GF-D8 (cell line): ENCODE measurements at regions not wholly inside any gene's neighbourhood (a gene's known extent, or its start where the extent isn't known, plus 50 kb on each side); places are given as distances from the start of the nearest gene placed in this dataset.

Experiments used
- DNase-seq: peaks from one replicate; lab custom pipeline; 2025; lab: John Stamatoyannopoulos, UW

DNA sequence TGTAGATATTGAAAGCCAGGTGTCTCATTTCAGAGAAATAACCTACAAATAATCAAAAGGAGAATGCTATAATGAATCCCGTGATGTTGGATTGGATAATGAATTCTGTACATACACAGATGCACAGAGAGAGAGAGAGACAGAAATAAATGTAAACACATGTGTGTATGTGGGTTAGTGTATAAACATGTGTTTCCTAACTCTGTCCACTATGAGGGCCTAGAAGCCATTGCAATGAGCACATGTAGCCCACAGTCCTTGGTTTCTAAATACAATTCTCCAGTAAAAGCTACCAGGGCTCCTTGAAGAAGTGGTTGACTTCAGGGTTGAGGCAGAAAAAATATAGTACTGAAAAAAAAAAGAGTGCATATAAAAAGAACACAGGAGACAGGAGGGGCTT lies 109.5 kb downstream of the INHBB start:
- DNase-seq = no peak

DNA sequence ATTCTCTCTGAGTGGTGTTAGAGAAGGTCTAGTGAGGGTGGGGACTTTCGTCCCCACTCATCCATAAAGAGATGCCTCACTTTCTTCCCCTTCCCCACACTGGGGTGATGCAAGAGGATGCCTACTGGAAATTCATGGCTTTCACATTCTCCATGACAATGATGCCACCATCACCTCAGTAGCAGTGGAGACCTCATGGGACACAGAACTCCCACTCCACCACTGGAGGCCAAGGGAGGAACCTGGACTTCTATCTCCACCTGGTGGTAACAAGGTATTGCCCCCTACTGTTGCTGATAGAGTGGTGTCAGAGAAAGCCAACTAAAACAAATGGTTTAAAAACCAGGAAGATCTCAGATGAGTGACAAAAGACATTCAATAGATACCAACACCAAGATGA lies 110.9 kb downstream of the INHBB start:
- DNase-seq = no peak

DNA sequence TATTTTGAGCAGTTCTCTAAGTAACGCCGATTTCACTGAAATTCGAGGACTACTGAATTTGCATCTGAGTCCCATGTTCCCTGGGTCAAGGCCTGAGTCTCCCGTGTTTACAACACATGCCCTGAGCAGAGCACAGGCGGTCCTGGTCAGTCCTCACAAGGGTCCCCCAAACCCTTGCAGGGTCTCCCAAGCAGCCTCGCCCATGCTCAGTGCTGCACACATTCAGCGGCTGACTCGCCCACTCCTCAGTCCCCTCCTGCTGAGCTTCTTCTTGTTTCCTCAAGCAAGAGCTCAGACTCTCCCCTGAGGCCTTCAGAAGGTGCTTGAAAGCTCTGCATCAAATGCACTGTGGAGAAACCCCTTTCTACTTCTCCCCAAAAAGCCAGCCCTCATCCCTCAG lies 114.6 kb downstream of the INHBB start:
- DNase-seq = no peak

DNA sequence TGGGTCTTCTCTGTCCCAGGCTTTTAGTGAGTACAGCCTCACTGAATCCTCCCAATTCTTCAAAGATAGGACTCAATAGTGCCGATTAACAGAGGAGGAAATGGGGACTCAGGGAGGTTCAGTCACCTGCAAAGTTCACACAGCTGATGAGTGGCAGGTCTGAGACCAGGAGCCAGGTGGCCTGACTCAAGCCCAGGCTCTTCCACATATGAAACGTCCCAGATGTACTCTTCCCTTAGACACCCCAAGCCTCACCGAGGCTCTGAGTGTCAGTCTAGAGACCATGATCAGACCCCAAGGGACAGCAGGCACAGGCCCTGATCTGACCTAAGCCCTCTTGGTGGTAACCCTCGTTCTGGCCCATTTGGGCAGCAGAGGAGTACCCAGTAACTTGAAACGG lies 115.2 kb downstream of the INHBB start:
- no peak for DNase-seq

DNA sequence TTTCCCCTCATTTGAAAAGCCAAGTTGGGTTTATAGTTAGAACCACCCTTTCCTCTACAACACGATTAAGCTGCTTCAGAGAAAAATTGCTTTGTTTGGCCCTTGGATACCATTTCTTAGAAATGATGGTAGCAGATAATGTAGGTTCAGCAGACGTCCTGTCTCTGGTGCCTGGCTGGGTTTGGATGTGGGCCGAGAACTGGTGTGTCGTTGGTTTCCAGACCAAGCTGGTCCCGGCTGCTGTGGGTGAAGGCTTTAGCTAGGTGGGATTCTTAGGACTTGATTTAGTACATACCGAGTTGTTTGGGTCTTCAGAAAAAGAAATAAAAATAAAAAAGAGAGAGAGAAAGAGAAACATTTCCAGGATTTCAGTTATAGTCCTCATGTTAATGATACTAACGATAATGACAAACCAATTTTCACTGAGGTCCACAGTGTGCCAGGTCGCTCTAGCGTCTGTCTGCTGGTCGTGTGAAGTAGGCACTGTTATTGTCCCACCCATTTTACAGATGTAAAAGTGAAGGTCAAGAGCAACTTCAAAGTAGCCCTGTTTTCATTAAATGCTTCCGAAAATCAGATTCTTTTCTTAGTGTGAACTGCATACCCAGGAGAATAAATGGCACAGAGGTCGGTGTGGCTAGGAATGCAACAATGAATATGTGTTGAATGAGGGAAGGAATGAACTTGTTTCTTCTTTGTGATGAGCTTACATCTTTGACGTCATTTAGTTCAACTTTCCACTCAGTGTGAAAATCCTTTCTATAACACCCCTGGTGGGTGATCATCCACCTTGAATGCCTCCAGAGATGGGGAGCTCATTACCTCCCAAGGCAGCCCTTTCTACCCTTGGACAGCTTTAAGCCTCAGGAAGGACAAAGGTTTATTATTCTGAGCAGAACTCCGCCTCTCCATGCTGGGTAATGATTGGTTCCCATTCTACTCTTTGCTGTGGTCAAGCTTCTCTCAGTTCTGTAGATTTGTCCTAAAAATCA lies 115.9 kb downstream of the INHBB start:
- DNase-seq = no peak

DNA sequence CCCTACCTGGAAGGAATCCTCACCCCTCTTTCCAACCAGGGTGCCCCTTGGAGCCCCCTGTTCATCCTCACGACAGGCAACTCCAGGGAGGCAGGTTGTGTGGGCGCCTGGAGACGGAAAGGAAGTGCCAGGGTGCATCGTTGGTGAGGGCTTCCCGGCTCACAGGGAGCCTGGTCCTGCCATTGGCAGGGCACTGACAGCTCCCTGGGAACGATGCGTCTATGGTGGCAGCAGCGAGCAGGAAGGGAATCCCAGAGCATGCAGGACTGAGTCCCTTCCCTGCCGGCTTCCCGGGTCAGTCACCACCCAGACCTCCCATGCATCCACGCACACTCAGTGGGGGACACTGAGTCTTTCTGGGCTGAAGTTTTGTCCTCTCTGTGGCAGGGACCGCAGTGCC lies 117.6 kb downstream of the INHBB start:
- no peak for DNase-seq

DNA sequence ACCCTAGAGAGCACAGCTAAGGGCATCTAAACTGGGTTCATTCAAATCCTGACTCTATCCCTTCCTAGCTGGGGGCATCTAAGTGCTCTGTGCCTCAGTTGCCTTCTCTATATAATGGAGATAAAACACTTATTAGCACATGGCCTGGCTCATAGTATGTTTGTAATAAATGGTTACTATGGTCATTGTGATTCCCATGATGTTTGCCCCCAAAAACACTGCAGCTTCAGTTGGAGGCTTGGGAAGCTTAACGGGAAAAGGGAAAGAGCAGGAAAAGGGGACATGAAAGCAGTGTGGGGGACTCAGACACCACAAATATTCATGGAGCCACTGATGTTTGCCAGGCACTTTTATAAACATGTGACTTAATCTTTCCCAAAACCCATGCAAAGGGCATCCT lies 118.1 kb downstream of the INHBB start:
- no peak for DNase-seq

DNA sequence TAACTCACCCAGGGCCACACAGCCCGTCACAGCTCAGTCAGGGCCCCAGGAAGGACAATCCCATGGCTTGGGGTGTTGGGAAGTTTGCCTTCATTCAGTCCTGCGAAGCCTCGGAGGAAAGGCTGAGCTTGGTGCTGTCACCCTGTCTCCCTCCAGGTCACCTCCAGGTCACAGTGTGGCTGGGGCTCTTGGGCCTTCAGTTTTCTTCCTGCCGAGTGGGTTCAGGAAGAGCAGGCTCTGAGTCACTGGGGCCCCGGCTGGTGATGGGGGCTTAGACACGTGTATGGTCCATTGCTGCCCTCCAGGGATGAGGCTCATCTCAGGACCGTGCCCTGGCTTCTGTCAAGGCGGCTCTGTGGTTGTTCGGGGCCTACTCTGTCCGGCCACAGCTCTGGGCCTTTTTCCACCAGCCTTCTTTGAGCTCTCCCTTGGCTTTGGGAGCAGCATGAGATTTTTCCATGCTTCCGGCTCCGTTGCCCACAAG lies 118.6 kb downstream of the INHBB start:
- DNase-seq = no peak

DNA sequence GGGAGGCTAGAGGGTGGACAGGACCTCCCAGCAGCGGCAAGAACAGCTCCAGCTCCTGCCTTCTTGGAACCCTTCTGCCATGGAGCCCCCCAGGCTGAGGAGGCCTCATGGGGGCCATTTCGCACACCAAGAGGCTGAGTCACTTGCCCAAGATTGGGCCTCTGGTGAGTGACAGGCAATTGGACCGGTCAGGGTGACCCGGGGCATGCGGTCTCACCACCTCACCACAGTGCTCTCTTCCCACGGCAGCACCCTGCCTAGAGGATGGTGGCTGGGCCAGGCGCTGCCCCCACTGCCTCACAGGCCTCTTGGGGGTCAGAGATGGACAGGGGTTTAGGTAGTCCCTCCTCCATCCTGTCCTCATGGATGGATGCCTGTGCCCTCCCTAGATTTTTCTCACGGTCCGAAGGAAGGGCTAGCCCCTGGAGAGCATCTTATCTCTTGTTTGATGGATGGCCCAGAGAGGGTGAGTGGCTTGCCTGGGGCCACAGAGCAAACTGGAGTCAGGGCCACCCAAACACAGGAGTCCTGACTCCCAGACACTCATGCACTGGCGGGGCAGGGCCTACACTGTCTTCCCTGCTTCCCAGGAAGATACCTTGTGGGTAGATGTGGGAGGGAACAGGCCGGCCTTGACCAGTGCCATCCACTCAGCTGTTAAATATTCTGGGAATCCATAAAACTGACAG lies 119.2 kb downstream of the INHBB start:
- no peak for DNase-seq

DNA sequence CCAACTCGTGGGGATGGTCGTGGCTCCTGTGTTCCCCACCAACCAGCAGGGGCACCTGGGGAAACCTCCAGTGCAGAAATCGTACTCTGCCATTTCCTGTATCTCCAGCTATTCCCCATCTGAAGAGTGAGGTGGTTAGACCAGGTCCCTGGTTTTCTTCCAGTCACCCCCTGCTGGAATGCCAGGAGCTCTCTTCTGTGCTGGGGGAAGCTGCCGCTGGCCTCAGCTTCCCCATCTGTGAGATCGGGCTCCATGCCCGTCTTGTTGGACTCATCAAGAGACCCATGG lies 119.7 kb downstream of the INHBB start:
- no peak for DNase-seq

DNA sequence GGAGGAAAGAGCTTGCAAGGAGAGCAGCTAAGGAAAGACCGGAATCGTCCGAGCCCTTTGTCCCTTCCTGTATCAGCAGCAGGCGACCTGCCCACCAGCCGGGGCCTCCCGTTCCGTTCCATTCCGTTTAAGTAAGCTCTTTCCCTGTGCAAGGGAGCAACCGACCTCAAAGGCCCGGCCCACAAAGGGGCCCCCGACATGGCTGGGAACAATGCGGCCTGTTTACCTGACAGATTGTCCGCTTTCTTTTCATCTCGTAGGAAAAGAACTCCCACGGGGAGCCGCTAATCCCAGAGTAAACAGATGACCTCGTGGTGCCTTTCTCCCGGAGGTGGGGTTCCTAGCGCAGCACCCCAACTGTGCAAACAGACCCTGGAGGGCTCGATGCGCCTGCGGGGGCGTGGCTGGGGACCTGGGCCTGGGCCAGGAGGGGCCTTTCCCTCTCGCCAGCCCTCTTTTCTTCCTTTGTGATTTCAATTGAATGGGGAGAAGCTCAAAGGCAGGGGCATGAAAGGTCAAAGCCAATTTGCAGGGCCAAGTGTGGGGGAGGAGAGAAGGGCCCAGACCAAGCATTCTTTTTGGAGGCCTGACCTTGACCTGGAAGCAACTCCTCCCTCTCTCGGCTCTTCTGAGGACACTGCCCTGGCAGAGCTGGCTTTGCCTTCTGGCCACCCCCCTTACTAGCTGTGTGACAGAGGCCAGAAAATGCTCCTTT lies 120.2 kb downstream of the INHBB start:
- no peak for DNase-seq

DNA sequence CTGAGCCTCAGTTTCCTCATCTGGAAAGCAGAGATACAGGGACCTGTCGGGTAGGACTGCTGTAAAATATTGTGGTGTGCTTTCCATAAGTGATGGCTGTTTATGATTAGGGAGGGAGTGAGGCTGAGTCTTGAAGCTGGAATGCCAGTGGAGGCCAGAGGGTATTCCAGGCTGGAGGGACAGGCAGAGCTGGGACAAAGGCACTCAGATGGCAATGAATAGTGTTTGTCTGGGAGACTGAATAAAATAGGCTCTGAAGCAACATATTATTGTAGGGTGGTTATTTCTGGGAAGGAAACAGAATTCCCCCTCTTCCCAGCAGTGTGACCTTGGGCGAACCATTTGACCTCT lies 120.7 kb downstream of the INHBB start:
- DNase-seq = no peak

DNA sequence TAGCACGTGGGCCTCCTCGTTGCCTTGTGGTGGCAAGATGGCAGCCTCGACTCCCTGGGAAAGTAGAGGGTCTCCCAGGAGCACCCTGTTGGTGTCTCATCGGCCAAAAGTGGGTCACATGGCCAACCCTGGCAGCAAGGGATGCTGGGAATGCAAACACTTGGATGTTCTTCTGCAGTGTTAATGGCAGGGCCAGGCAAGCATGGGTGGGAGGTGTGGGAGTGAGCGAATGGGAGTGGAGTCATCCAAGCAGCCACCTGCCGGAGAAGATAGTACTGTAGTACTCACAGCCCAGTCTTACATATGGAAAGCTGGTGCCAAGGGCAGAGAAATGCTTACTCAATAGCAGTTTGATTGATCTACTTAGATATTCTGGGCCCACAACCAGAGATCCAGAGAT lies 122.2 kb downstream of the INHBB start:
- no peak for DNase-seq

DNA sequence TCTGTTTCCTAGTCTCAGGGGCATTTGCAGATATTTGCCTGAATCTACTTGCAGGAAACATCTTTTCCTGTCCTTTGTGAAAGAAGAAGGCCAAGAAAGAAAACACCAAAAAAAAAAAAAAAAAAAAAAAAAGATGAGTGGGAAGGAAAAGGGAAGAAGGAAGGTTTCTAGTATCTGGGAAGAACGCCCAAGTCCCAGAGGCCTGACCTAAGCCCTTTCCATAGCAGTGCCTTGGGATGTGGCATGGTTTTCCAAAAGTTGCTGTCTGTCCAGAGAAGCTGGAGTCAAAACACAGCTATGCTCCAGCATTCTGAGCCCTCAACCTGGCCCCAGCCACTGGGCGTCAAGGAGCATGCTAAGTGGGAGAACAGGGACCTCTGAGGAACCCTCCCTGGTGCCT lies 123.5 kb downstream of the INHBB start:
- no peak for DNase-seq

DNA sequence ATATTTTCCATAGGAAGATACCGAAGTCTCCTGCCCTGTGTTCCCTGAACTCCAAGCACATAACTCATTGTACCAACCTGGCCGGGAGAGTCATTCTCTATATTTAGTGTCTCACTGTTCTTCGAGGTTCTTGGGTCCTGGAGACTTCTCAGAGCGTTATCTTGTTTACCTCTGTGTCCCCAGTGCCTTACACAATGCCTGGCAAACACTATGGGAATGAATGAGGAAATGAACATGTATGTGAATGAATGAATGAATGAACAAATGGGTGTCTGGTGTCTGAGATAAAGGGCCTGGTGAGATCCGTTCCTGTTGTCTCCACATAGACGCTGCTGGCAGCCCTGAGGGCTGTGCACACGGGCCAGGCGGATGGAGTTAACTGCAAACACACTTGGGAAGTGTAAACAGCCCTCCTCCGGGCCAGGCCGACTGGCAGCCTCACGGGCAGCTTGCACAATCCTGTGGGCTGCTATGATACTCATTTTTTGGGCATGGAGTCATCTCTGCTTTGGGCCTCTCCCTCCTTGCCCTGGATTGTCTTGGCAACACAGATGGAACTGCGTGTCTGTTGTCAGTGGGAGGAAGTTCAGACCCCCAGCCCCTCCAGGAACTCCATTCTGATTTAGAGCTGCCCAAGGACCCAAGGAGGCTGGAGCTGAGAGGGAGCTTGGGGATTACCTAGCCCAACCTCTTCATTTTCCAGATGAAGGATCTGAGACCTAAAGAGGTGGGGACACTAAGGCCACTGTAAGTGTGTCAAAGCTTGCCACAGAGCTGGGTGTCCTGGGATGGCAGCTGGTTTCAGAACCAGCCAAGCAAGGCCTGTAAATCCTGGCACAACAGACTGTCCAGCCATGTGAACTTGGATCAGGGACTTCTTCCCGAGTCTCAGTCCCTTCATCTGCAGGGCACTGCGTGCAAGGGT lies 124.4 kb downstream of the INHBB start:
- DNase-seq = no peak

DNA sequence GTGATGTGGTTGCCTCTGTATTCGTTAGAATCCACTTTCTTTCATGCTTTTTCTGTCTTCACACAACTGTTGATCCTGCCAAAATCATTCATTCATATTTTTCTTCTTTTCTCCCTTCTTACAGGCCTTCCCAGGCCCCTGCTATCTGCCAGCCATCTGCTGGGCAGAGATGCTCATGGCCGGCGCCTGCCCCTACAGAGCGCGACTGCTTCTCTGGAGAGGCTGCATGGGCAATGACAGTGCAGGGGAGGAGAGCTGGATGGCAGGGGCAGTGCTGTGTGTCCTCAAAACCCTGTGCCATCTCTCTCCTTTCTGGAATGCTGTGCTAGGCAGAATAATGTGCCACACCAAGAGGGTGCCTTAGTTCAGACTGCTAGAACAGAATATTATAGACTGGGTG lies 125.2 kb downstream of the INHBB start:
- DNase-seq = no peak

DNA sequence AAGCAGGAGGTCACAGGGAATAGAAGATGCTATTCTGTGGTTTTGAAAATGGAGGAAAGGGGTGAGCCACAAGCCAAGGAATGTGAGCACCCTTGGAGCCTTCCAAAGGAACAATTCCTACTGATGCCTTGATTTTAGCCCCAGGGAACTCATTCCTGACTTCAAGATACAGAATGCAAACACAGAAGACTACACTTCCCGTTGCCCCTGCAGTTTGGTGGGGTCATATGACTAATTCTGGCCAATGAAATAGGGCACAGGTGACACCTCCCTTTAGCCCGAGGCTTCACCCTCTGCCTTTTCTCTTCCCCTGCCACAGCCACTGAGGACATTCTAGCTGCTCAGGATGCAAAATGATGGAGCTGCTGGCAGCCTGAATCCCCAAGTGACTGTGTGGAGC lies 126.1 kb downstream of the INHBB start:
- DNase-seq = no peak

DNA sequence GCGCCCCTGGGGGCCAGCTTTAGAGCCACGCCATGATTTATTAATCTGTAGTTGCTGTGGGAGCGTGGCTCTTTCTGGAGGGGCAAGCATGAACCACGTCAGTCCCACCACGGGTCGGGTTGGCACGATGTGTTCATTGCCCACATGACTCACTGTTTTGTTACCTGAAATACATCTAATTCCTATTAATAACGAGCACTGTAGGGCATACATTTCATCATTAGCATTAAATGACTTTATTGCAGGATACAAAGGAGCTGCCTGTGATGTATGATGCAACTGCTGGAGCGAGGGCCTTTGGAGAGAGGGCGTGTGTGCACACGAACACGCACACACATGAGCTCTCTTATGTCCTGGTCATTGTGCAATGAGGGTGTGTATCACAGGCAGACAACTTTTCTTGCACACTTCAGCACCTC lies 127.0 kb downstream of the INHBB start:
- no peak for DNase-seq

DNA sequence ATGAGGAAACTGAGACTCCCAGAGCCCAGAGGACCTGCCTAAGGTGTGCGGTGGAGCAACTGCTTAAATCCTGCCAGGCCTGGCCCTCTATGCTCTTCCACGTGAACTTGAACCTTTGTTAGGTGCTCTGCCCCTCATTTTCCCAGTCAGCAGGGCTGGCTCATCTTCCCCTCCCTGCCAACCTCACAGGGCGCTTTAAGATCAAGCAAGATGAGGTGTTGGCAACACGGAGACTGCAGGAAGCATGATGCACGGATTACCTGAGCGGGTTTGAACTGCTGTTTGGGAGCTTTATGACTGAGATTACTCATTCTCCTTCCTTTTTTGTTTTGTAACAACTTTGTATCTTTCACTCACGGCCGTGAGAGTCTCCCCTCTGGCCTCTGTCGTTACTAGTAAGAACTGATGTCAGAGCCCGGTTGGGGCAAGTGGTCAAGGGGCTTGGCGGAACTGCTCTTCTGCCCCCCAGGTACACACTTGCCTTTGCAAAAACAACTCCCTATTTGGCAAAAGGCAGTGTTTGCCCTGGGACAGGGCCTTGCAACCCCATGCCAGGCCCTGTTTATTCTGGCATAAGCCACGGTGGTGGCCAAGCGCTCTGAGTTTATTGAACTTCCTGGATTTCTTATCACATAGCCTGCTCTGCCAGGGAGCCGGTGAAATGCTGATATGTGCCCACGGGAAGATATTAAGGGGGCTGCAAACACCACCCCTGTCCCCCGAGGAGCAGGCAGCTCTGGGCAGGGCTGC lies 127.8 kb downstream of the INHBB start:
- no peak for DNase-seq

DNA sequence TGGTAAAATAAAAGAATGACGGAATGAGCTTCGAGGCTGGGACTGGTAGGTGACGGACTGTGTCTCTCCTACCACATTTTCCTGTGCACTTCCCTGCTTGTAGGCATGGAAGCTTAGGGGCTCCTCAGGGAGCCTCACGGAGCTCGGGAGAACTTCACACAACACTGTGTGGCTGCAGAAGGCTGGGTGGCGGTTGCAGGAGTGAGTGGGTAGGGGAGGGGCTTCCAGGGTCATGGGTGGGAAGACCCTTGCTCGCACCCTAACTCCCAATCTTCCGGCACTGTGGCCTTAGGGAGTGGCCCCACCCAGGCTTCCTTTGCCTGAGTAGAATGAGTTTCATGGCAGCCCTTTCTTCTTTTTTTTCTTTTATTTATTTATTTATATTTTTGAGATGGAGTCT lies 128.6 kb downstream of the INHBB start:
- no peak for DNase-seq

DNA sequence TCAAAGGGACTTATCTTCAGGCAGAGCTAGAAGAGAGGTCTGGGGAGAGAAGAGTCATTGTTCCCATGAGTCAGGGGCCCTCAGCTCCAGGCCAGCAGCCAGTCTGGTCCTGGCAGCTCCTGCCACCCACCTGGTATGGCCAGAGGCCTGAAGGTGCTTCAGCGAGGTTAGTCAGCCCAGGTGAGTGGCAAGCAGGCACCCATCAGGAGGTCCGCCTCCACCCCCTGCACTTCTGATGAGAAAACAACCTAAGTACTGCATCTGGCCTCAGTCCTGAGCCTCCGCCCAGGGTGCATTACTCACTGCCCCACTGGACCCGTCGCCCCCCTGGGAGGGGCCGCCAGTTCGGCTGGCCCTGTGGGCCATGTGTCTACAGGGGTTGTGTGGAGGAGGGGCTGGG lies 130.2 kb downstream of the INHBB start:
- DNase-seq = no peak
